K562 (cell line): ENCODE measurements at regions not wholly inside any gene's neighbourhood (a gene's known extent, or its start where the extent isn't known, plus 50 kb on each side); places are given as distances from the start of the nearest gene placed in this dataset.

Experiments
- ATAC-seq: fragments of 200-7000 bp; cut with Tn5 transposase; 3 replicates; pipeline ENCODE4 v1.9.1; 2020; ENCODE audit warnings: moderate library complexity
- BruUV-seq: library from RNA; stranded (reverse); fragments of 400-500 nt; replicated peaks from 2 replicates; lab custom pipeline; 2021; lab: Mats Ljungman, UMichigan
- CTCF ChIA-PET: fragments of 300-600 bp; formaldehyde crosslinking; extraction: SDS; loops from one replicate; lab custom pipeline; 2021; ENCODE audit warnings: low intra/inter-chr PET ratio; lab: Yijun Ruan, JAX
- POLR2A ChIA-PET: fragments of 300-600, 350-650 bp; sonication (Branson Sonifier 250); formaldehyde crosslinking; extraction: SDS; loops from one replicate; lab custom pipeline; 2021; ENCODE audit warnings: antibody characterized with exemption, inconsistent platforms; lab: Yijun Ruan, JAX
- DNase-seq, 4 experiments: peaks; one replicate each; pipeline versions ENCODE4 v3.0.0 to v3.0.0-alpha.2; 2011 to 2018; ENCODE audit warnings: low spot score in 3 of 4, mixed read lengths in 3 of 4; ENCODE audit errors: extremely low read depth in 1 of 4
- FAIRE-seq: peaks from 2 replicates; lab custom pipeline; 2011; peaks lifted over from hg19 to GRCh38; lab: Jason Lieb, UNC
- H2AFZ ChIP-seq: 2 replicates; pipeline ENCODE4 v1.6.0; 2011; ENCODE audit warnings: low read depth, low read length, control low read depth, inconsistent platforms
- H3K27ac ChIP-seq: fragments of 200-600 bp; 3 replicates; pipeline ENCODE4 v1.8.0; 2011; ENCODE audit warnings: low read depth, mild to moderate bottlenecking, control low read depth, inconsistent platforms, low read length, moderate library complexity, mixed read lengths; ENCODE audit errors: extremely low read depth
- H3K27me3 ChIP-seq, 2 experiments: fragments of 300-600 bp in 1 of 2; 2 replicates in 1 of 2; 3 replicates in 1 of 2; pipeline versions ENCODE4 v1.6.0 to v1.8.0; 2011; ENCODE audit warnings: inconsistent platforms in 2 of 2, low read length in 2 of 2, mild to moderate bottlenecking in 1 of 2, mixed read lengths in 1 of 2, moderate library complexity in 1 of 2; ENCODE audit not compliant: control insufficient read depth in 2 of 2, insufficient read depth in 2 of 2
- H3K36me3 ChIP-seq: fragments of 300-600 bp; 3 replicates; pipeline ENCODE4 v1.8.0; 2011; ENCODE audit warnings: mild to moderate bottlenecking, low read length, inconsistent platforms; ENCODE audit not compliant: control insufficient read depth, insufficient read depth
- H3K4me1 ChIP-seq, 2 experiments: fragments of 200-600 bp in 1 of 2; replicated peaks in 1 of 2; 2 replicates in 1 of 2; 3 replicates in 1 of 2; pipeline versions ENCODE4 v1.5.1 to v1.8.0; 2011; ENCODE audit warnings: inconsistent platforms in 2 of 2, low read length in 2 of 2, mild to moderate bottlenecking in 1 of 2, mixed read lengths in 1 of 2, moderate library complexity in 1 of 2; ENCODE audit not compliant: control insufficient read depth in 2 of 2, insufficient read depth in 2 of 2
- H3K4me2 ChIP-seq: 2 replicates; pipeline ENCODE4 v1.6.1; 2011; ENCODE audit warnings: low read length, control low read depth, inconsistent platforms, mixed read lengths; ENCODE audit not compliant: insufficient read depth
- H3K4me3 ChIP-seq: fragments of 200-600 bp; sonication (generic), shearing (Covaris generic); 2 replicates; pipeline ENCODE4 v1.5.1; 2016; ENCODE audit warnings: control low read depth, inconsistent platforms
- H3K79me2 ChIP-seq: fragments of 200-600 bp; 3 replicates; pipeline ENCODE4 v1.8.0; 2011; ENCODE audit warnings: low read length, inconsistent platforms; ENCODE audit not compliant: control insufficient read depth, insufficient read depth
- H3K9ac ChIP-seq, 2 experiments: 2 replicates each; pipeline versions ENCODE4 v1.6.0 to v1.6.1; 2011; ENCODE audit warnings: low read depth in 2 of 2, low read length in 2 of 2, control low read depth in 1 of 2, inconsistent platforms in 1 of 2, mild to moderate bottlenecking in 1 of 2, mixed read lengths in 1 of 2; ENCODE audit not compliant: insufficient read depth in 1 of 2
- H3K9me1 ChIP-seq: one replicate; pipeline ENCODE4 v1.6.0; 2011; ENCODE audit warnings: inconsistent platforms, mild to moderate bottlenecking, low read length, moderate library complexity; ENCODE audit not compliant: control insufficient read depth, insufficient read depth
- H3K9me3 ChIP-seq: replicated peaks from 2 replicates; pipeline ENCODE4 v1.5.1; 2011; ENCODE audit warnings: low read depth, low read length, inconsistent platforms; ENCODE audit not compliant: control insufficient read depth, insufficient read depth
- H4K20me1 ChIP-seq: replicated peaks from 2 replicates; pipeline ENCODE4 v1.6.1; 2011; ENCODE audit warnings: low read length, inconsistent platforms, mixed read lengths; ENCODE audit not compliant: control insufficient read depth, insufficient read depth
- ARHGAP35 ChIP-seq: fragments of 450-650 bp; IDR thresholded peaks from 2 replicates; pipeline ENCODE4 v1.6.1; 2018; ENCODE audit not compliant: partially characterized antibody
- ETS1 ChIP-seq: conservative IDR thresholded peaks from 2 replicates; pipeline ENCODE4 v1.6.1; 2011; ENCODE audit warnings: low read depth, mild to moderate bottlenecking, low read length; ENCODE audit not compliant: control insufficient read depth
- ETV1 ChIP-seq: fragments of 450-650 bp; conservative IDR thresholded peaks from 2 replicates; pipeline ENCODE4 v1.6.1; 2016; ENCODE audit warnings: missing genetic modification characterization, control low read depth, low read depth, missing compliant biosample characterization
- GTF2A2 ChIP-seq: IDR thresholded peaks from 2 replicates; pipeline ENCODE4 v1.6.1; 2016; ENCODE audit warnings: mild to moderate bottlenecking, missing genetic modification characterization, missing compliant biosample characterization
- KAT8 ChIP-seq: fragments of 450-650 bp; IDR thresholded peaks from 2 replicates; pipeline ENCODE4 v1.6.1; 2016; ENCODE audit warnings: low read depth, mild to moderate bottlenecking
- TBL1XR1 ChIP-seq, 2 experiments: IDR thresholded peaks; 2 replicates each; pipeline ENCODE4 v1.6.1; 2012; ENCODE audit warnings: improper control_type of control experiment in 2 of 2, low read length in 2 of 2, mild to moderate bottlenecking in 1 of 2
- ZNF551 ChIP-seq: fragments of 250-450 bp; sonication (Bioruptor Pico); IDR thresholded peaks from 2 replicates; pipeline ENCODE4 v1.5.0; 2021; ENCODE audit warnings: mild to moderate bottlenecking, moderate library complexity
- ZNF592 ChIP-seq: fragments of 450-650 bp; IDR thresholded peaks from 2 replicates; pipeline ENCODE4 v1.6.1; 2017; ENCODE audit warnings: antibody characterized with exemption, mild to moderate bottlenecking
- WGBS: fragments of 100-300 bp; shearing (Covaris generic); methylation state at CpG from one replicate; pipeline ENCODE4 v1.1.6; 2016; ENCODE audit warnings: low coverage, mixed read lengths; ENCODE audit not compliant: insufficient coverage; ENCODE audit errors: missing lambda C conversion rate; 5-methylcytosine and 5-hydroxymethylcytosine counted together
- in situ Hi-C: fragments of 300-500 bp; cut with MboI; formaldehyde crosslinking; loops from 4 replicates; pipeline ENCODE4 v1.15.0; 2018; ENCODE audit warnings: inconsistent platforms, mixed read lengths
- intact Hi-C: fragments of 100-400 bp; cut with micrococcal nuclease; formaldehyde crosslinking; loops from 2 replicates; pipeline ENCODE4 v1.14.2; 2022

- Histone ChIP-seq H3K4me1 (no peaks in the 10 kb centered on the region), H3K27me3 (no peaks in the 10 kb centered on the region), H2AFZ (no peak overlapping the region), H3K27ac (no peak overlapping the region), H3K9me3 (no peaks in the 10 kb centered on the region), H3K9me1 (no peaks in the 10 kb centered on the region), H3K4me2 (no peak overlapping the region), H3K4me3 (no peak overlapping the region), H4K20me1 (no peaks in the 10 kb centered on the region), H3K36me3 (no peaks in the 10 kb centered on the region), H3K79me2 (no peaks in the 10 kb centered on the region), H3K9ac (no peak overlapping the region)
- TF ChIP-seq ETS1 (no peak), GTF2A2 (tag) (no peak), TBL1XR1 (IDR thresholded peaks at IDR 0.05; ENCODE audit: low read length in 2 of 2) (no peak), KAT8 (no peak), ARHGAP35 (no peak), ZNF551 (no peak), ZNF592 (no peak), ETV1 (no peak)
- no peak for FAIRE-seq
- WGBS, result 0% methylated on average over 1 of the region's 1 CpG
- POLR2A ChIA-PET, result no interaction called here
- intact Hi-C loops, result no loop called here
- in situ Hi-C loops, result no loop called here
- BruUV-seq, result no TSS peak
- no peak for DNase-seq
- ATAC-seq, result no peak
- CTCF ChIA-PET, result no interaction called here
Measured at GRCh38 chr12:88645816-88646215, 65.5 kb upstream of the KITLG start.
